NT2/D1 (cell line): ENCODE measurements at regions not wholly inside any gene's neighbourhood (a gene's known extent, or its start where the extent isn't known, plus 50 kb on each side); places are given as distances from the start of the nearest gene placed in this dataset.

Experiments used
- DNase-seq: peaks from one replicate; pipeline ENCODE4 v3.0.0-alpha.2; 2011; ENCODE audit warnings: low read depth, low spot score
- H3K27me3 ChIP-seq: 2 replicates; pipeline ENCODE4 v1.6.0; 2011; ENCODE audit warnings: mild to moderate bottlenecking; ENCODE audit not compliant: insufficient read length, insufficient read depth
- H3K36me3 ChIP-seq: 2 replicates; pipeline ENCODE4 v1.6.1; 2011; ENCODE audit warnings: mild to moderate bottlenecking, low read length, mixed read lengths; ENCODE audit not compliant: insufficient read depth, insufficient read length
- H3K4me1 ChIP-seq: 2 replicates; pipeline ENCODE4 v1.5.1; 2011; ENCODE audit not compliant: insufficient read depth, insufficient read length
- H3K4me3 ChIP-seq: 2 replicates; pipeline ENCODE4 v1.5.1; 2011; ENCODE audit warnings: low read depth; ENCODE audit not compliant: insufficient read length
- H3K9ac ChIP-seq: 2 replicates; pipeline ENCODE4 v1.6.0; 2011; ENCODE audit warnings: low read depth; ENCODE audit not compliant: insufficient read length
- H3K9me3 ChIP-seq: 2 replicates; pipeline ENCODE4 v1.5.1; 2011; ENCODE audit warnings: mild to moderate bottlenecking, low read length; ENCODE audit not compliant: insufficient read depth
- SUZ12 ChIP-seq: IDR thresholded peaks from 2 replicates; pipeline ENCODE4 v1.6.1; 2011; ENCODE audit not compliant: insufficient read length, insufficient read depth; ENCODE audit errors: extremely low read depth
- YY1 ChIP-seq: IDR thresholded peaks from 2 replicates; pipeline ENCODE4 v1.6.1; 2011; ENCODE audit not compliant: insufficient read length, insufficient read depth
- ZNF274 ChIP-seq: IDR thresholded peaks from 2 replicates; pipeline ENCODE4 v1.6.1; 2011; ENCODE audit warnings: mild to moderate bottlenecking, low read depth, low read length

DNA sequence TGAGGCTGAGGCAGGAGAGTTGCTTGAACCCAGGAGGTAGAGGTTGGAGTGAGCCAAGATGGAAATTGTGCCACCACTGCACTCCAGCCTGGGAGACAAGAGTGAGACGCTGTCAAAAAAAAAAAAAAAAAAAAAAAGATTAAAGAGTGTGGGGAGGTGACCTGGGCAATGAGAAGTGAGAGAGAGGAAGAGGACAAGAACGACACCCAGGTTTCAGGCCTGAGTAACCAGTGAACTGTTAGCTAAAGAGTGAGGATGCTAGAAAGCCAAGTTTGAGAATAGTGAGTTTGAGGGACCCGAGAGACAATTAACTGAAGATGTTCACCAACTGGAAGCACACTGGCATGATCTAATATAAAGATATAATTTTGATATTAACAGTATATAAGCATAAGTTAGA lies 85.4 kb upstream of the TNFAIP3 start:
- Histone ChIP-seq H3K9ac (no peak overlapping the region), H3K4me1 (no peaks in the 10 kb centered on the region), H3K27me3 (no peaks in the 10 kb centered on the region), H3K9me3 (no peaks in the 10 kb centered on the region), H3K4me3 (no peak overlapping the region), H3K36me3 (no peaks in the 10 kb centered on the region)
- TF ChIP-seq SUZ12 (no peak), YY1 (no peak), ZNF274 (no peak)
- no peak for DNase-seq

DNA sequence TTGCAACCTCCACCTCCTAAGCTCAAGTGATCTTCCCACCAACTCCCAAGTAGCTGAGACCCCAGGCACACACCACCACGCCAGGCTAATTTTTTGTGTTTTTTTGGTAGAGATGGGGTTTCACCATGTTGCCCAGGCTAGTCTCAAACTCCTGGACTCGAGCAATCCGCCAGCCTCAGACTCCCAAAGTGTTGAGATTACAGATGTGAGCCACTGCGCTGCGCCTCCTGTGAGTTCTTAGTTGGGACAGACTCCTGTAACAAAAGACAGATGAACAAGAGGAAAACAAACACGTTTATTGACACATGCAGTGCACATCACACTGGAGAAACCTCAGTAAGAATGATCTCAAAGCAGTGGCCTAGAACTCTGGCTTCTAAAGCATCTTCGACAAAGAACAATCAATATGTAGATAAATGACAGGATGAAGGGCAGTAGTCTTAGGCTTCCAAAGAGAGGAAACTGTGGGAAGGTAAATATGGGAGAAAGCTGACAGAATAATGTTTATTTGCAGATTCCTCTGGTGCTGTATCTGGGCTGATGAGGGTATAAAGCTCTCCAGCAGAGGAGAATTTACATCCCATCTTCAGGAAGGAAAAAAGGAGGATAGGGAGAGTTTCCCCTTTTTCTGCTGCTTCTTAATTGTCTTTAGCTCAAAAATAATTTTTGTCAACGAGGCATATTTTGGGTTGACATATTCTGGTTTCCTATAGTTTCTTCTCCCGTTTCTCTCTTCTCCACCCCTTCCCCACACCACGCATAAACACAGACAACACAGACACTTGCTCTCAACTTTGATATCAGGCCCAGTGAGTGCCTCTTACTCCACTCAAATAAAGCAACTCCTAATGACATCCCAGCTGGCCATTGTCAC lies 84.7 kb upstream of the TNFAIP3 start:
- no peaks in the 10 kb centered on the region for H3K27me3 ChIP-seq
- no peak for DNase-seq
- no peaks in the 10 kb centered on the region for H3K4me1 ChIP-seq
- TF ChIP-seq ZNF274 (no peak), YY1 (no peak), SUZ12 (no peak)
- no peaks in the 10 kb centered on the region for H3K9me3 ChIP-seq
- H3K36me3 ChIP-seq = no peaks in the 10 kb centered on the region
- H3K9ac ChIP-seq = no peak overlapping the region
- H3K4me3 ChIP-seq = no peak overlapping the region

GRCh38 chr6:137783710-137784109 lies 83.3 kb upstream of the TNFAIP3 start:
- no peak for DNase-seq

GRCh38 chr6:137784583-137784982 lies 82.5 kb upstream of the TNFAIP3 start:
- H3K4me1 ChIP-seq = no peaks in the 10 kb centered on the region
- no peaks in the 10 kb centered on the region for H3K36me3 ChIP-seq
- TF ChIP-seq SUZ12 (no peak), ZNF274 (no peak)
- H3K27me3 ChIP-seq = no peaks in the 10 kb centered on the region
- no peaks in the 10 kb centered on the region for H3K9me3 ChIP-seq
- H3K9ac ChIP-seq = no peak overlapping the region
- DNase-seq = no peak
- H3K4me3 ChIP-seq = no peak overlapping the region

More at GRCh38 chr6:137783710-137784109, 83.3 kb upstream of the TNFAIP3 start:
- Histone ChIP-seq H3K36me3 (no peaks in the 10 kb centered on the region), H3K4me1 (no peaks in the 10 kb centered on the region), H3K9ac (no peak overlapping the region), H3K27me3 (no peaks in the 10 kb centered on the region), H3K4me3 (no peak overlapping the region), H3K9me3 (no peaks in the 10 kb centered on the region)
- TF ChIP-seq YY1 (no peak), ZNF274 (no peak), SUZ12 (no peak)

GRCh38 chr6:137787016-137787415 lies 80.0 kb upstream of the TNFAIP3 start:
- Histone ChIP-seq H3K4me1 (no peaks in the 10 kb centered on the region), H3K9me3 (no peaks in the 10 kb centered on the region), H3K4me3 (no peak overlapping the region), H3K27me3 (no peaks in the 10 kb centered on the region), H3K36me3 (no peaks in the 10 kb centered on the region), H3K9ac (no peak overlapping the region)
- no peak for TF ChIP-seq ZNF274
- no peak for TF ChIP-seq YY1
- no peak for TF ChIP-seq SUZ12
- DNase-seq = no peak

- no peaks in the 10 kb centered on the region for H3K36me3 ChIP-seq
These were observed 78.8 kb upstream of the TNFAIP3 start for GRCh38 chr6:137788248-137788647.

DNA sequence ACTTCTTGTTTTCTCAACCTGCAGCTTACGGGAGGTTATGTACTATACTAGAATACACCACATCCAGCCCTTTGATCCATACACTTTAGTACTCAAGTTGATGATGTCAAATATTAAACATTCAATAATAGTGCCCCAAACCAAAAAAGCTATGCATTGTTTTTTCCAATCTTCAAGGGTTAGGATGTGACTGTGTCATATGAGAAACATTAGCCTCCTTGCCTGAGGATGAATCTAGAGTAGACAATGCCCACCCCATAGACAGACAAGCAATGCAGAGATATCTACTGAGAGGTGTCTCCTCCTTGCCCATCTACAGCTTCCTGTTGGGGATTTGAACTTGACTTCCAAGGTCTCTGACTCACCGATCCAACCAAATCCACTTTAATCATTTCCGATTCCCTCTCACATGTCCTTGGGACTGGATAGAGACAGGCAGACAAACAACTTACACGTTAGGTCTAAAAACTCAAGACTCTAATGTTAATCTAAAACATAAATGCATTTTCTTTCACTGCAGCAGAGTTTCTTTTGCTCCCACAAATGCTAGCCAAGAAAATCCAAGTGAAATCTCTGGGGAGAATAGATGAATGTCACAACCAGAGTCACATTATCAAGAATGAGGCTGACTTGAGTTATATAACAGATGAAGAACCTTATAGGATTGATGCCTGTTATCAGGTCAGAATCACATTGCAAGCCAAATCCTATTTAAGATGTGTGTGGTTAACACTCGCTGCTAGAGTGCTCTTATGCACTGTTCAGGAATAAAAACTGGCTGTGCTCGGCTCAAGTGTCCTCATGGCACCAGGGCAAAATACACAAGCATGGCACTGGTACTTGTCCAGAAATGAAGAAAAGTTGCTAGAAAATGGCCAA lies 75.5 kb upstream of the TNFAIP3 start:
- Histone ChIP-seq H3K9ac (no peak overlapping the region), H3K9me3 (no peaks in the 10 kb centered on the region), H3K36me3 (no peaks in the 10 kb centered on the region), H3K4me3 (no peak overlapping the region), H3K4me1 (no peaks in the 10 kb centered on the region), H3K27me3 (no peaks in the 10 kb centered on the region)
- DNase-seq = no peak
- TF ChIP-seq ZNF274 = no peak

More at GRCh38 chr6:137788248-137788647, 78.8 kb upstream of the TNFAIP3 start:
- no peaks in the 10 kb centered on the region for H3K27me3 ChIP-seq
- H3K9ac ChIP-seq = no peak overlapping the region
- TF ChIP-seq YY1 (no peak), SUZ12 (no peak), ZNF274 (no peak)
- no peak overlapping the region for H3K4me3 ChIP-seq
- H3K4me1 ChIP-seq = no peaks in the 10 kb centered on the region
- no peaks in the 10 kb centered on the region for H3K9me3 ChIP-seq
- no peak for DNase-seq
